Transverse colon (tissue), 4 donors: ENCODE measurements at regions not wholly inside any gene's neighbourhood (a gene's known extent, or its start where the extent isn't known, plus 50 kb on each side); places are given as distances from the start of the nearest gene placed in this dataset.

ENCODE experiments used
- DNase-seq: peaks from one replicate; pipeline ENCODE4 v3.0.0-alpha.2; 2019
- H3K27ac ChIP-seq, 4 donors: fragments of 200-600 bp; sonication (generic); 2 replicates each; pipeline ENCODE4 v1.5.1; 2016 to 2018; ENCODE audit warnings: inconsistent platforms in 4 of 4
- H3K27me3 ChIP-seq: fragments of 200-600 bp; sonication (generic); 2 replicates; pipeline ENCODE4 v1.5.1; 2017; ENCODE audit warnings: inconsistent platforms
- H3K36me3 ChIP-seq, 4 donors: fragments of 200-600 bp; sonication (generic); 2 replicates each; pipeline ENCODE4 v1.5.1; 2017 to 2019; ENCODE audit warnings: inconsistent platforms in 4 of 4
- H3K4me1 ChIP-seq, 4 donors: fragments of 200-600 bp; sonication (generic); 2 replicates each; pipeline ENCODE4 v1.5.1; 2017 to 2020; ENCODE audit warnings: inconsistent platforms in 4 of 4
- H3K4me3 ChIP-seq, 4 donors: fragments of 200-600 bp; sonication (generic); 1 replicate in 1 of 4; 2 replicates in 3 of 4; pipeline versions ENCODE4 v1.5.1 to v1.6.1; 2017 to 2019; ENCODE audit warnings: inconsistent platforms in 4 of 4
- H3K9me3 ChIP-seq, 2 donors: fragments of 200-600 bp; sonication (generic); 2 replicates each; pipeline ENCODE4 v1.5.1; 2017 to 2019; ENCODE audit warnings: inconsistent platforms in 2 of 2
- EP300 ChIP-seq: sonication (generic); formaldehyde crosslinking; IDR thresholded peaks from one replicate; pipeline ENCODE4 v1.6.1; 2017; ENCODE audit warnings: antibody characterized with exemption, low read depth
- POLR2A ChIP-seq: fragments of 450-650 bp; IDR thresholded peaks from one replicate; pipeline ENCODE4 v1.6.1; 2016; ENCODE audit warnings: antibody characterized with exemption, mild to moderate bottlenecking, moderate library complexity
- POLR2AphosphoS5 ChIP-seq, 3 donors: sonication (generic); formaldehyde crosslinking; IDR thresholded peaks; one replicate each; pipeline ENCODE4 v1.6.1; 2016; ENCODE audit warnings: antibody characterized with exemption in 3 of 3
- WGBS, 2 donors: methylation state at CpG; one replicate each; pipeline ENCODE4 v1.1.5; 2018; ENCODE audit warnings: low coverage in 1 of 2; 5-methylcytosine and 5-hydroxymethylcytosine counted together
- in situ Hi-C, 4 donors: fragments of 200-750 bp; cut with MboI; loops; one replicate each; pipeline versions ENCODE4 v1.15.0 to v1.15.1; 2017; ENCODE audit warnings: low sequenced_read_pairs in 3 of 4, low pct_ligation_motif_present in 1 of 4, low pct_unique_long_range_greater_than_20kb in 1 of 4
- intact Hi-C: fragments of 100-400 bp; cut with DNase I; formaldehyde crosslinking; loops from one replicate; pipeline ENCODE4 v1.15.1; 2023; ENCODE audit warnings: low total_unique reads
- TF ChIP-seq, protein P1 (sequence below), 5 experiments: fragments of 200-600 bp in 3 of 5; fragments of 450-650 bp in 2 of 5; sonication (generic) in 3 of 5; IDR thresholded peaks; 1 replicate in 2 of 5; 2 replicates in 3 of 5; pipeline ENCODE4 v1.5.1; 2016 to 2017; ENCODE audit warnings: antibody characterized with exemption in 5 of 5, inconsistent platforms in 3 of 5, mild to moderate bottlenecking in 2 of 5, moderate library complexity in 1 of 5

DNA sequence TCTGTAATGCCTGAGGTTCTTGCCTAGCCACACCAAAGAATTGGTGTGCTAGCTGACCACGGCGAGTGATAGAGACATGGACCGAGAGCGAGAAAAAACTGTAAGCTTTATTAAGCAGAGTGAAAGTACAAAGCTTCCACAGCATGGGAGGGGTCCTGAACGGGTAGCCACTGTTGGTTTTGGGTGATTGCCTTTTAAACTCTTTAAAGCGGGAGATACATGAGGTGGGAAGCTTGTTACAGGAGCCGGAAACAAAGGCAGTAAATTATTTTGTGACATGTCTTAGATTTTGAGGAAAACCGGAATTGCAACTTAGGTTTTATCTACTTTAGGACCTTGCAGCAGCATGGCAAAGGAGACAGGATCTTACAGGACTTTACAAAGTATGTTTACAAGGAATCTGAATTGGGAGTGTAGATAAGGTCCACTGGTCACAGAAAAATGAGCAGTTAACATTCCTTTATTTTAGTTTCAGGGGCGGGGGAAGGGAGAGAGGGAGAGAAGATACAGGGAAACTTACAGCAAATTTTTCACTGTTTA is 252.7 kb upstream of the MBL2 start:
- Histone ChIP-seq H3K27ac (peak overlapping the region in 1 of 4 donors; percentile 36), H3K36me3 (no peaks in the 10 kb centered on the region), H3K4me1 (peaks cover 0 to 12% (median 0%) of the 10 kb centered on the region in 4 donors), H3K9me3 (no peaks in the 10 kb centered on the region), H3K27me3 (no peaks in the 10 kb centered on the region), H3K4me3 (peak overlapping the region in 1 of 4 donors; percentile 43)
- no peak for DNase-seq
- intact Hi-C loops = no loop called here
- TF ChIP-seq, protein P1, sequence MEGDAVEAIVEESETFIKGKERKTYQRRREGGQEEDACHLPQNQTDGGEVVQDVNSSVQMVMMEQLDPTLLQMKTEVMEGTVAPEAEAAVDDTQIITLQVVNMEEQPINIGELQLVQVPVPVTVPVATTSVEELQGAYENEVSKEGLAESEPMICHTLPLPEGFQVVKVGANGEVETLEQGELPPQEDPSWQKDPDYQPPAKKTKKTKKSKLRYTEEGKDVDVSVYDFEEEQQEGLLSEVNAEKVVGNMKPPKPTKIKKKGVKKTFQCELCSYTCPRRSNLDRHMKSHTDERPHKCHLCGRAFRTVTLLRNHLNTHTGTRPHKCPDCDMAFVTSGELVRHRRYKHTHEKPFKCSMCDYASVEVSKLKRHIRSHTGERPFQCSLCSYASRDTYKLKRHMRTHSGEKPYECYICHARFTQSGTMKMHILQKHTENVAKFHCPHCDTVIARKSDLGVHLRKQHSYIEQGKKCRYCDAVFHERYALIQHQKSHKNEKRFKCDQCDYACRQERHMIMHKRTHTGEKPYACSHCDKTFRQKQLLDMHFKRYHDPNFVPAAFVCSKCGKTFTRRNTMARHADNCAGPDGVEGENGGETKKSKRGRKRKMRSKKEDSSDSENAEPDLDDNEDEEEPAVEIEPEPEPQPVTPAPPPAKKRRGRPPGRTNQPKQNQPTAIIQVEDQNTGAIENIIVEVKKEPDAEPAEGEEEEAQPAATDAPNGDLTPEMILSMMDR (IDR thresholded peaks at IDR 0.05) = no peak
- in situ Hi-C loops = no loop called here
- WGBS, 2 donors = 10% methylated on average over 9 of the region's 9 CpGs; no CpG with 5 or more reads in 1 of the 2 donors

DNA sequence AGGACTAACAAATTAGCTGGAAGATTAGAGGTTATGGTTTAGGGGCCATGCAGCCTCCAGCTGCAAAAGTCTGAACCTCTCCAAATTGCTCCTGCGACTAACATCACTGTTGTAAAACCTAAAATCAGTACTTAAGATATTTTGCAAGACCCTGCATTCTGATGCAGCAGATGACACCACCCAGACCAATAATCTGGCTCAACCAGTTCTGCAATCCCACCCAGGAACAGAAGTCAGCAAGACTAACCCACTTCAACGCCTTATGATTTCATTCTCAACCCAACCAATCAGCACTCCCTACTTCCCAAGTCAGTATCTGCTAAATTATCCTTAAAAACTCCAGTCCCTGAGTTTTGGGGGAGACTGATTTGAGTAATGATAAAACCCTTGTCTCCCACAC is 250.8 kb upstream of the MBL2 start:
- H3K9me3 ChIP-seq = no peaks in the 10 kb centered on the region
- H3K36me3 ChIP-seq = no peaks in the 10 kb centered on the region
- 75 to 86% methylated on average over 1 to 2 of the region's 2 CpGs for WGBS, 2 donors
- H3K4me1 ChIP-seq = peaks cover 0 to 10% (median 0%) of the 10 kb centered on the region in 4 donors
- H3K4me3 ChIP-seq = no peak overlapping the region
- no peak overlapping the region for H3K27ac ChIP-seq
- intact Hi-C loops (no loop called here), in situ Hi-C loops (no loop called here)
- H3K27me3 ChIP-seq = no peaks in the 10 kb centered on the region
- DNase-seq = no peak
- TF ChIP-seq POLR2A (no peak), EP300 (no peak), POLR2AphosphoS5 (IDR thresholded peaks at IDR 0.05) (no peak)
- TF ChIP-seq, protein P1 (IDR thresholded peaks at IDR 0.05) = no peak

DNA sequence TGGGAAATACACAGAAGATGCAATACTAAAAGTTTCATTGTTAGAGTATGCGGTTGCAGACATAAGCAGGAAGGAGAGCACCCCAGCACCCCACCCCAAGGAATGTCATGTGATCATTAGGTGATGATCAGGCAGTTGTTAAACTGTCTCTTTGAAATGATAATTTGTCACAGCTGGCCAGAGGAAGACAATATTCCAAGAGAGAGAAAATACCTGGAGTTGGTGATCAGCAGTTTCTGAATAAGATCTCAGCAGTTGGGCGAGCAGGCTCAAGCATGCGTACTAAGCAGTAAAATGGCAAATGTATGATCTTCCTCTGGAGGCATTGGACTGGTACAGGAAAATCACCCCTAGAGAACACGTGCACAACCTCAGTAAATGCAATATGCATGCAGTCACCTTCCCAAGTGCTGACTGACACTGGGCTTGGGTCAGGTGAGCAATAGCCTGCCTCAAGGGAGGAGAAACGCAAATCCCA is 250.1 kb upstream of the MBL2 start:
- H3K27ac ChIP-seq = no peak overlapping the region
- 82 to 86% methylated on average over 4 to 5 of the region's 5 CpGs for WGBS, 2 donors
- in situ Hi-C loops = no loop called here
- H3K4me1 ChIP-seq = peaks cover 0 to 10% (median 0%) of the 10 kb centered on the region in 4 donors
- H3K4me3 ChIP-seq = no peak overlapping the region
- no peaks in the 10 kb centered on the region for H3K27me3 ChIP-seq
- no peak for TF ChIP-seq POLR2AphosphoS5 (IDR thresholded peaks at IDR 0.05)
- TF ChIP-seq, protein P1 (IDR thresholded peaks at IDR 0.05) = no peak
- no peak for TF ChIP-seq POLR2A
- TF ChIP-seq EP300 = no peak
- H3K36me3 ChIP-seq = no peaks in the 10 kb centered on the region
- no peaks in the 10 kb centered on the region for H3K9me3 ChIP-seq
- intact Hi-C loops = no loop called here
- DNase-seq = no peak

DNA sequence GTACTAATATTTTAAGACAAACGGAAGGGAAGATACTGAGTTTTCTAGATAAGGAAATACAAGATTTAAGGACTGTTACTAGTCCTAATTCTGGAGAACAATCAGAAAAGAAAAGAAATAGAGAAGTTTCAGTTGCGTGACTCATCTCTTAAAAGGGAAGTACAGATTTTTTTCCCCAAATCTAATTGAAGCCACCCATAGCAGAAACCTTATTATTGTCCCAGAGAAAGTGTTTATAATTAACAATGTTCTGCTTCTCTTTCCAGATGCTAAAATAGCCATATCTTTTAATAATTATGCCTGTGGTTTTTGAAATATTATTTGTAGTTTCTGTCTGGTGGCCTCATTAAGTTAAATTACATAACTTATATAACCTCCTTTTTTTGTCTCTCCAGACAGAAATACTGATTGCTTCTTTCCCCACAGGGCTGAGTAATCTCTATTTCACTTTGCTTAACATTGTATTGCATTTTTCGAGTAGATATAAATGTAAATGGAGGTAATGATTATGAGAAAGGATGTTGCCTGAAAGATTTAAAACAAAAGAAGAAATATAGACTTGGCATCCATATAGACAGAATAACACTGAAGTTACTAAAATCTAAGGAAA is 240.7 kb upstream of the MBL2 start:
- 63 to 70% methylated on average over 3 of the region's 3 CpGs for WGBS, 2 donors
- intact Hi-C loops = no loop called here
- Histone ChIP-seq H3K9me3 (no peaks in the 10 kb centered on the region), H3K27me3 (no peaks in the 10 kb centered on the region), H3K4me3 (no peak overlapping the region), H3K27ac (no peak overlapping the region), H3K36me3 (no peaks in the 10 kb centered on the region), H3K4me1 (no peaks in the 10 kb centered on the region)
- TF ChIP-seq POLR2A (no peak), POLR2AphosphoS5 (IDR thresholded peaks at IDR 0.05) (no peak), EP300 (no peak)
- TF ChIP-seq, protein P1 (IDR thresholded peaks at IDR 0.05) = no peak
- DNase-seq = no peak
- in situ Hi-C loops = no loop called here
